SK-N-SH treated with all-trans-retinoic acid at 6 μM for 48 hours (cell line): ENCODE measurements at regions not wholly inside any gene's neighbourhood (a gene's known extent, or its start where the extent isn't known, plus 50 kb on each side); places are given as distances from the start of the nearest gene placed in this dataset.

Source experiments
- ATAC-seq: fragments of 200-7000 bp; cut with Tn5 transposase; 3 replicates; pipeline ENCODE4 v1.9.1; 2020; ENCODE audit warnings: mild to moderate bottlenecking, moderate library complexity
- ARNTL ChIP-seq: fragments of 450-650 bp; formaldehyde crosslinking; IDR thresholded peaks from 2 replicates; pipeline ENCODE4 v1.5.0; 2020; ENCODE audit warnings: low read depth, mild to moderate bottlenecking, moderate library complexity, borderline replicate concordance
- CSDC2 ChIP-seq: fragments of 250-450 bp; sonication (Bioruptor Pico); IDR thresholded peaks from 2 replicates; pipeline ENCODE4 v1.5.0; 2020; ENCODE audit warnings: mild to moderate bottlenecking, moderate library complexity
- ESRRG ChIP-seq: fragments of 250-450 bp; sonication (Bioruptor Pico); IDR thresholded peaks from 2 replicates; pipeline ENCODE4 v1.6.1; 2021; ENCODE audit warnings: mild to moderate bottlenecking
- GLIS3 ChIP-seq: fragments of 250-450 bp; sonication (Bioruptor Pico); IDR thresholded peaks from 2 replicates; pipeline ENCODE4 v1.5.0; 2020; ENCODE audit warnings: mild to moderate bottlenecking, moderate library complexity
- ISL1 ChIP-seq: fragments of 250-450 bp; sonication (Bioruptor Pico); IDR thresholded peaks from 2 replicates; pipeline ENCODE4 v2.1.2; 2022; ENCODE audit warnings: mild to moderate bottlenecking, moderate library complexity
- PPARA ChIP-seq: fragments of 250-450 bp; sonication (Bioruptor Pico); IDR thresholded peaks from 2 replicates; pipeline ENCODE4 v1.5.0; 2020; ENCODE audit warnings: mild to moderate bottlenecking, borderline replicate concordance
- RARB ChIP-seq: fragments of 250-450 bp; sonication (Bioruptor Pico); IDR thresholded peaks from 2 replicates; pipeline ENCODE4 v1.8.0; 2021; ENCODE audit warnings: mild to moderate bottlenecking, moderate library complexity
- SNAI2 ChIP-seq: fragments of 250-450 bp; sonication (Bioruptor Pico); IDR thresholded peaks from 2 replicates; pipeline ENCODE4 v1.5.0; 2020; ENCODE audit warnings: mild to moderate bottlenecking, moderate library complexity
- TCF4 ChIP-seq: fragments of 250-450 bp; sonication (Bioruptor Pico); IDR thresholded peaks from 2 replicates; pipeline ENCODE4 v1.8.0; 2021; ENCODE audit warnings: mild to moderate bottlenecking, moderate library complexity, borderline replicate concordance
- TOX ChIP-seq: fragments of 250-450 bp; sonication (Bioruptor Pico); IDR thresholded peaks from 2 replicates; pipeline ENCODE4 v1.8.0; 2021; ENCODE audit warnings: mild to moderate bottlenecking, moderate library complexity, borderline replicate concordance
- ZC3H10 ChIP-seq: fragments of 250-450 bp; sonication (Bioruptor Pico); IDR thresholded peaks from 2 replicates; pipeline ENCODE4 v1.5.1; 2021; ENCODE audit warnings: mild to moderate bottlenecking, moderate library complexity
- ZFP3 ChIP-seq: fragments of 250-450 bp; sonication (Bioruptor Pico); IDR thresholded peaks from 2 replicates; pipeline ENCODE4 v1.5.0; 2020; ENCODE audit warnings: mild to moderate bottlenecking, moderate library complexity
- ZFP30 ChIP-seq: fragments of 450-650 bp; formaldehyde crosslinking; IDR thresholded peaks from 2 replicates; pipeline ENCODE4 v1.5.0; 2022; ENCODE audit warnings: mild to moderate bottlenecking, moderate library complexity
- ZNF565 ChIP-seq: fragments of 450-650 bp; formaldehyde crosslinking; conservative IDR thresholded peaks from 2 replicates; pipeline ENCODE4 v1.5.0; 2020; ENCODE audit warnings: low read depth, mild to moderate bottlenecking, moderate library complexity
- ZNF70 ChIP-seq: fragments of 450-650 bp; formaldehyde crosslinking; IDR thresholded peaks from 2 replicates; pipeline ENCODE4 v1.5.0; 2020; ENCODE audit warnings: mild to moderate bottlenecking, moderate library complexity
- ZNF8 ChIP-seq: fragments of 450-650 bp; formaldehyde crosslinking; IDR thresholded peaks from 2 replicates; pipeline ENCODE4 v1.5.0; 2020; ENCODE audit warnings: mild to moderate bottlenecking, moderate library complexity
- TF ChIP-seq, protein P1 (sequence below): fragments of 250-450 bp; sonication (Bioruptor Pico); IDR thresholded peaks from 2 replicates; pipeline ENCODE4 v1.5.1; 2021; ENCODE audit warnings: mild to moderate bottlenecking, moderate library complexity
- TF ChIP-seq, protein P2 (sequence below): fragments of 250-450 bp; sonication (Bioruptor Pico); IDR thresholded peaks from 2 replicates; pipeline ENCODE4 v1.8.0; 2020; ENCODE audit warnings: mild to moderate bottlenecking, moderate library complexity, borderline replicate concordance
- TF ChIP-seq, protein P3 (sequence below): fragments of 250-450 bp; sonication (Bioruptor Pico); IDR thresholded peaks from 2 replicates; pipeline ENCODE4 v1.5.1; 2020; ENCODE audit warnings: low read depth, mild to moderate bottlenecking, moderate library complexity
- TF ChIP-seq, protein P4 (sequence below): fragments of 250-450 bp; sonication (Bioruptor Pico); IDR thresholded peaks from 2 replicates; pipeline ENCODE4 v1.5.0; 2020; ENCODE audit warnings: mild to moderate bottlenecking, moderate library complexity
- TF ChIP-seq, protein P5 (sequence below): fragments of 250-450 bp; sonication (Bioruptor Pico); IDR thresholded peaks from 2 replicates; pipeline ENCODE4 v1.8.0; 2021; ENCODE audit warnings: low read depth, mild to moderate bottlenecking, moderate library complexity, borderline replicate concordance

DNA sequence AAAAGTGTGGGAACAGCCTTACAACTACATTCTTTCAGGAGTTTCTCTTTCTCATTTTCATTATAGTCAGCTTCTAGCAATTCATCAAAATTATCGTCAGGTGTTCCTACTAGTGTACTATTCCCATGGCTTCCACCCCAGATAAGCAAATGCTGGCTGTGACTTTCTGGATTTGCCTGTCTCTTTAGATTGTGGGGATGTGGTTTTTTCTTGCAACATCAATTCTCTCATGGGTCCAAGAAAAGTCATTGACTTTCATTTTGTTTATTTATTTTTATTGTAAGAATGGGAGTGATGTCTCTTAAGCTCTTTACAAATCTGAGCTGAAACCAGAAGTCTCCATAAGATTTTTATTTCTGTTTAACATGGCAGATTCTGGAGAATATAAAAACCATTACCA, 349.7 kb upstream of the SEMA3C start:
- TF ChIP-seq ZNF565 (CRISPR knock-in tag): no peak
- no peak for TF ChIP-seq RARB (CRISPR knock-in tag)
- TF ChIP-seq ZNF8 (CRISPR knock-in tag): no peak
- TF ChIP-seq PPARA (CRISPR knock-in tag): no peak
- ATAC-seq: no peak

DNA sequence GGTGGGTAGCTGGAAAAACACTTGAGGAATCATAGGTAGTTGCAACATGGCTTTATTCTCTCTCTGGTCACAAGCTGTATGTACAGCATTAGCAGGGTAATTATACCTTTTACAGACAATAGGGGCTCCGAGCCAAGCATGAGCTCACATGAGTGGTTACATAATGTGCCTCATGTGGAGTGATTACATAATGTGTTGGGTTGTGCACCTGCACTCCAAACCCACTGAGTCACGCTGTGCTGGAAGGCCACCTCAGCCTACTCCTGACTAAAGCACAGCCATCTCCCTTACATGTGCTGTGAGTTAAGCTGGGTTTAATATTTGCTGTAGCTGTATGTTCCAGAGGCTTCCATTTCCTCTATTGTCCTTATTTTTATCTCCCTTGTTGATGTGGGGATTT, 348.7 kb upstream of the SEMA3C start:
- no peak for TF ChIP-seq TCF4 (CRISPR knock-in tag)

DNA sequence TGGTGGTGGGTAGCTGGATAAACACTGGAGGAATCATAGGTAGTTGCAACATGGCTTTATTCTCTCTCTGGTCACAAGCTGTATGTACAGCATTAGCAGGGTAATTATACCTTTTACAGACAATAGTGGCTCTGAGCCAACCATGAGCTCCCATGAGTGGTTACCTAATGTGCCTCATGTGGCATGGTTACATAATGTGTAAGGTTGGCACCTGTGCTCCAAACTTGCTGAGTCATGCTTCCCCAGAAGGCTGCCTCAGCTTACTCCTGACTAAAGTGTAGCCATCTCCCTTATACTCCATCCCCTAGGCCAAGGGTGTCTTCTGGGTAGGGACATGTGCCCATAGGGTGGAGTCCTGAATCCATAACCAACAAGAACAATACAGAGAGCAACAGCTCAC, 345.3 kb upstream of the SEMA3C start:
- TF ChIP-seq ZNF70 (CRISPR knock-in tag) (no peak), GLIS3 (CRISPR knock-in tag) (no peak), RARB (CRISPR knock-in tag) (no peak), TCF4 (CRISPR knock-in tag) (no peak), ISL1 (no peak), ARNTL (CRISPR knock-in tag) (no peak), ESRRG (CRISPR knock-in tag) (no peak), TOX (no peak), CSDC2 (CRISPR knock-in tag) (no peak), ZNF565 (CRISPR knock-in tag) (no peak)
- TF ChIP-seq, protein P1, sequence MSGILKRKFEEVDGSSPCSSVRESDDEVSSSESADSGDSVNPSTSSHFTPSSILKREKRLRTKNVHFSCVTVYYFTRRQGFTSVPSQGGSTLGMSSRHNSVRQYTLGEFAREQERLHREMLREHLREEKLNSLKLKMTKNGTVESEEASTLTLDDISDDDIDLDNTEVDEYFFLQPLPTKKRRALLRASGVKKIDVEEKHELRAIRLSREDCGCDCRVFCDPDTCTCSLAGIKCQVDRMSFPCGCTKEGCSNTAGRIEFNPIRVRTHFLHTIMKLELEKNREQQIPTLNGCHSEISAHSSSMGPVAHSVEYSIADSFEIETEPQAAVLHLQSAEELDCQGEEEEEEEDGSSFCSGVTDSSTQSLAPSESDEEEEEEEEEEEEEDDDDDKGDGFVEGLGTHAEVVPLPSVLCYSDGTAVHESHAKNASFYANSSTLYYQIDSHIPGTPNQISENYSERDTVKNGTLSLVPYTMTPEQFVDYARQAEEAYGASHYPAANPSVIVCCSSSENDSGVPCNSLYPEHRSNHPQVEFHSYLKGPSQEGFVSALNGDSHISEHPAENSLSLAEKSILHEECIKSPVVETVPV: no peak
- TF ChIP-seq, protein P2, sequence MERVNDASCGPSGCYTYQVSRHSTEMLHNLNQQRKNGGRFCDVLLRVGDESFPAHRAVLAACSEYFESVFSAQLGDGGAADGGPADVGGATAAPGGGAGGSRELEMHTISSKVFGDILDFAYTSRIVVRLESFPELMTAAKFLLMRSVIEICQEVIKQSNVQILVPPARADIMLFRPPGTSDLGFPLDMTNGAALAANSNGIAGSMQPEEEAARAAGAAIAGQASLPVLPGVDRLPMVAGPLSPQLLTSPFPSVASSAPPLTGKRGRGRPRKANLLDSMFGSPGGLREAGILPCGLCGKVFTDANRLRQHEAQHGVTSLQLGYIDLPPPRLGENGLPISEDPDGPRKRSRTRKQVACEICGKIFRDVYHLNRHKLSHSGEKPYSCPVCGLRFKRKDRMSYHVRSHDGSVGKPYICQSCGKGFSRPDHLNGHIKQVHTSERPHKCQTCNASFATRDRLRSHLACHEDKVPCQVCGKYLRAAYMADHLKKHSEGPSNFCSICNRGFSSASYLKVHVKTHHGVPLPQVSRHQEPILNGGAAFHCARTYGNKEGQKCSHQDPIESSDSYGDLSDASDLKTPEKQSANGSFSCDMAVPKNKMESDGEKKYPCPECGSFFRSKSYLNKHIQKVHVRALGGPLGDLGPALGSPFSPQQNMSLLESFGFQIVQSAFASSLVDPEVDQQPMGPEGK (CRISPR knock-in tag): no peak
- TF ChIP-seq, protein P3, sequence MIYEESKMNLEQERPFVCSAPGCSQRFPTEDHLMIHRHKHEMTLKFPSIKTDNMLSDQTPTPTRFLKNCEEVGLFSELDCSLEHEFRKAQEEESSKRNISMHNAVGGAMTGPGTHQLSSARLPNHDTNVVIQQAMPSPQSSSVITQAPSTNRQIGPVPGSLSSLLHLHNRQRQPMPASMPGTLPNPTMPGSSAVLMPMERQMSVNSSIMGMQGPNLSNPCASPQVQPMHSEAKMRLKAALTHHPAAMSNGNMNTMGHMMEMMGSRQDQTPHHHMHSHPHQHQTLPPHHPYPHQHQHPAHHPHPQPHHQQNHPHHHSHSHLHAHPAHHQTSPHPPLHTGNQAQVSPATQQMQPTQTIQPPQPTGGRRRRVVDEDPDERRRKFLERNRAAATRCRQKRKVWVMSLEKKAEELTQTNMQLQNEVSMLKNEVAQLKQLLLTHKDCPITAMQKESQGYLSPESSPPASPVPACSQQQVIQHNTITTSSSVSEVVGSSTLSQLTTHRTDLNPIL (CRISPR knock-in tag): no peak
- ATAC-seq: no peak

More for the DNA sequence above, 348.7 kb upstream of the SEMA3C start:
- ATAC-seq: no peak

DNA sequence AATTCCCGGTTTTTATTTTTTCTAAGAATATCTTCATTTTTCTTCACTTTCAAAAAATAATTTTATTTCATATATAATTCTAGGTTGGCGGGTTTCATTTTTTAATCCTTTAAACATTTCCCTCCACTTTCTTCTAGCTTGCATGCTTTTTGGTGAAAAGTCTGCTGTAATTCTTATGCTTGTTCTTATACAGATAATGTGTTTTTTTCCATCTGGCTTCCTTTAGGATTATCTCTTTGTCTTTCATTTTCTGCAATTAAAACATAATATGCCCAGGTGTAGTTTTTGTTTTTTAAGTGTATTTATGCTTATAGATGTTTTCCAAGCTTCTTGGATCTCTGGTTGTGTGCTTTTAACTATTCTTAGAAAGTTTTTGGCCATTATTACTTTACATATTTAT, 341.3 kb upstream of the SEMA3C start:
- ATAC-seq: no peak
- TF ChIP-seq ZNF8 (CRISPR knock-in tag) (no peak), RARB (CRISPR knock-in tag) (no peak), ARNTL (CRISPR knock-in tag) (no peak), TOX (no peak), ZFP3 (CRISPR knock-in tag) (no peak), ESRRG (CRISPR knock-in tag) (no peak), ZC3H10 (CRISPR knock-in tag) (no peak), GLIS3 (CRISPR knock-in tag) (no peak), TCF4 (CRISPR knock-in tag) (no peak), SNAI2 (CRISPR knock-in tag) (no peak), ZFP30 (CRISPR knock-in tag) (no peak)
- TF ChIP-seq, protein P1: no peak

DNA sequence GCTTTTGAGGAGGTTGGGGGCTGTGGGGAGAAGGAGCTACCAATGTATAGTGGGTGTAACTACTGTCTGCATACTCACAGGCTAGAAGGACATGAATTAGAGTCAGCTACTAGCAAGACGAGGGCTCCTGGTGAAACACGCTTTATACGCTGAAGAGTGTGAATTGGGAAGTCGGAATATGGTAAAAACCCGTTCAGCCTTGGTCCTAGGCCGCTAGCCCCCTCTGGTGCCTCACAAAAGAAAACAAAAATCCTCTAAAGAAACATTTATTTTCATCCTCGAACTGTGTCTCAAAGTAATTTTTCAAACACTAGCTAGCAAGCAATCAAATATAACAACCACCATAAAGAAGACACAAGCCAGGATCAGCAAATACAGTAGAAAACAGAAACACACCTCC, 338.1 kb upstream of the SEMA3C start:
- ATAC-seq: peak; percentile 24; the same call in 1 of the 3 replicates
- TF ChIP-seq, protein P4, sequence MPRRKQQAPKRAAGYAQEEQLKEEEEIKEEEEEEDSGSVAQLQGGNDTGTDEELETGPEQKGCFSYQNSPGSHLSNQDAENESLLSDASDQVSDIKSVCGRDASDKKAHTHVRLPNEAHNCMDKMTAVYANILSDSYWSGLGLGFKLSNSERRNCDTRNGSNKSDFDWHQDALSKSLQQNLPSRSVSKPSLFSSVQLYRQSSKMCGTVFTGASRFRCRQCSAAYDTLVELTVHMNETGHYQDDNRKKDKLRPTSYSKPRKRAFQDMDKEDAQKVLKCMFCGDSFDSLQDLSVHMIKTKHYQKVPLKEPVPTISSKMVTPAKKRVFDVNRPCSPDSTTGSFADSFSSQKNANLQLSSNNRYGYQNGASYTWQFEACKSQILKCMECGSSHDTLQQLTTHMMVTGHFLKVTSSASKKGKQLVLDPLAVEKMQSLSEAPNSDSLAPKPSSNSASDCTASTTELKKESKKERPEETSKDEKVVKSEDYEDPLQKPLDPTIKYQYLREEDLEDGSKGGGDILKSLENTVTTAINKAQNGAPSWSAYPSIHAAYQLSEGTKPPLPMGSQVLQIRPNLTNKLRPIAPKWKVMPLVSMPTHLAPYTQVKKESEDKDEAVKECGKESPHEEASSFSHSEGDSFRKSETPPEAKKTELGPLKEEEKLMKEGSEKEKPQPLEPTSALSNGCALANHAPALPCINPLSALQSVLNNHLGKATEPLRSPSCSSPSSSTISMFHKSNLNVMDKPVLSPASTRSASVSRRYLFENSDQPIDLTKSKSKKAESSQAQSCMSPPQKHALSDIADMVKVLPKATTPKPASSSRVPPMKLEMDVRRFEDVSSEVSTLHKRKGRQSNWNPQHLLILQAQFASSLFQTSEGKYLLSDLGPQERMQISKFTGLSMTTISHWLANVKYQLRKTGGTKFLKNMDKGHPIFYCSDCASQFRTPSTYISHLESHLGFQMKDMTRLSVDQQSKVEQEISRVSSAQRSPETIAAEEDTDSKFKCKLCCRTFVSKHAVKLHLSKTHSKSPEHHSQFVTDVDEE (CRISPR knock-in tag): no peak
- no peak for TF ChIP-seq ZFP3 (CRISPR knock-in tag)
- TF ChIP-seq, protein P2 (CRISPR knock-in tag): no peak
- TF ChIP-seq, protein P5, sequence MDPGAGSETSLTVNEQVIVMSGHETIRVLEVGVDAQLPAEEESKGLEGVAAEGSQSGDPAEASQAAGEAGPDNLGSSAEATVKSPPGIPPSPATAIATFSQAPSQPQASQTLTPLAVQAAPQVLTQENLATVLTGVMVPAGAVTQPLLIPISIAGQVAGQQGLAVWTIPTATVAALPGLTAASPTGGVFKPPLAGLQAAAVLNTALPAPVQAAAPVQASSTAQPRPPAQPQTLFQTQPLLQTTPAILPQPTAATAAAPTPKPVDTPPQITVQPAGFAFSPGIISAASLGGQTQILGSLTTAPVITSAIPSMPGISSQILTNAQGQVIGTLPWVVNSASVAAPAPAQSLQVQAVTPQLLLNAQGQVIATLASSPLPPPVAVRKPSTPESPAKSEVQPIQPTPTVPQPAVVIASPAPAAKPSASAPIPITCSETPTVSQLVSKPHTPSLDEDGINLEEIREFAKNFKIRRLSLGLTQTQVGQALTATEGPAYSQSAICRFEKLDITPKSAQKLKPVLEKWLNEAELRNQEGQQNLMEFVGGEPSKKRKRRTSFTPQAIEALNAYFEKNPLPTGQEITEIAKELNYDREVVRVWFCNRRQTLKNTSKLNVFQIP (CRISPR knock-in tag): no peak
- TF ChIP-seq ZNF565 (CRISPR knock-in tag): no peak
- no peak for TF ChIP-seq PPARA (CRISPR knock-in tag)
- TF ChIP-seq SNAI2 (CRISPR knock-in tag): no peak
- TF ChIP-seq TOX: no peak
- TF ChIP-seq TCF4 (CRISPR knock-in tag): no peak
- TF ChIP-seq ESRRG (CRISPR knock-in tag): no peak
- TF ChIP-seq ZC3H10 (CRISPR knock-in tag): no peak
